Astrocyte of the cerebellum (primary cell): ENCODE measurements at regions not wholly inside any gene's neighbourhood (a gene's known extent, or its start where the extent isn't known, plus 50 kb on each side); places are given as distances from the start of the nearest gene placed in this dataset.

ENCODE experiments used
- DNase-seq: peaks from one replicate; pipeline ENCODE4 v3.0.0-alpha.2; 2011; ENCODE audit warnings: low read depth
- H3K4me3 ChIP-seq: 2 replicates; pipeline ENCODE4 v1.5.1; 2011; ENCODE audit warnings: mild to moderate bottlenecking, low read depth, low read length, moderate library complexity
- CTCF ChIP-seq: IDR thresholded peaks from 2 replicates; pipeline ENCODE4 v1.5.1; 2012; ENCODE audit warnings: low read length, low read depth, moderate library complexity, mild to moderate bottlenecking; ENCODE audit errors: missing control alignments
- in situ Hi-C: cut with HindIII; loops from 2 replicates; pipeline ENCODE4 v1.10.0; 2017; ENCODE audit warnings: low sequenced_read_pairs

GRCh38 chr4:52358366-52358765 lies 300.7 kb downstream of the USP46 start:
- no peak for DNase-seq
- in situ Hi-C loops: no loop called here
- no peak overlapping the region for H3K4me3 ChIP-seq
- TF ChIP-seq CTCF: no peak

GRCh38 chr4:52358883-52359321 lies 300.2 kb downstream of the USP46 start:
- no peak overlapping the region for H3K4me3 ChIP-seq

GRCh38 chr4:52366191-52366590 lies 292.9 kb downstream of the USP46 start:
- no peak for DNase-seq
- no peak for TF ChIP-seq CTCF
- no peak overlapping the region for H3K4me3 ChIP-seq
- in situ Hi-C loops: no loop called here

More at GRCh38 chr4:52358883-52359321, 300.2 kb downstream of the USP46 start:
- TF ChIP-seq CTCF: no peak
- in situ Hi-C loops: no loop called here
- no peak for DNase-seq

- H3K4me3 ChIP-seq: no peak overlapping the region
- no peak for DNase-seq
- in situ Hi-C loops: no loop called here
- TF ChIP-seq CTCF: no peak
Measured at GRCh38 chr4:52366621-52367020, 292.5 kb downstream of the USP46 start.

- in situ Hi-C loops: no loop called here
- no peak for TF ChIP-seq CTCF
- no peak overlapping the region for H3K4me3 ChIP-seq
- DNase-seq: no peak
Measured at GRCh38 chr4:52367282-52367830, 291.7 kb downstream of the USP46 start.

GRCh38 chr4:52368895-52369294 lies 290.2 kb downstream of the USP46 start:
- H3K4me3 ChIP-seq: no peak overlapping the region
- in situ Hi-C loops: no loop called here
- no peak for DNase-seq
- TF ChIP-seq CTCF: no peak
